HG03060 (cell line): ENCODE measurements at regions not wholly inside any gene's neighbourhood (a gene's known extent, or its start where the extent isn't known, plus 50 kb on each side); places are given as distances from the start of the nearest gene placed in this dataset.
"Not testable (repeated sequence)": the region's sequence is repeated elsewhere in the genome, so short reads cannot be mapped to it uniquely, and the experiment has no call there.

ENCODE experiments used
- ATAC-seq: cut with Tn5 transposase; IDR thresholded peaks from one replicate; pipeline ENCODE4 v1.9.1; 2021; ENCODE audit warnings: low read depth, moderate number of reproducible peaks; ENCODE audit not compliant: unreplicated experiment

DNA sequence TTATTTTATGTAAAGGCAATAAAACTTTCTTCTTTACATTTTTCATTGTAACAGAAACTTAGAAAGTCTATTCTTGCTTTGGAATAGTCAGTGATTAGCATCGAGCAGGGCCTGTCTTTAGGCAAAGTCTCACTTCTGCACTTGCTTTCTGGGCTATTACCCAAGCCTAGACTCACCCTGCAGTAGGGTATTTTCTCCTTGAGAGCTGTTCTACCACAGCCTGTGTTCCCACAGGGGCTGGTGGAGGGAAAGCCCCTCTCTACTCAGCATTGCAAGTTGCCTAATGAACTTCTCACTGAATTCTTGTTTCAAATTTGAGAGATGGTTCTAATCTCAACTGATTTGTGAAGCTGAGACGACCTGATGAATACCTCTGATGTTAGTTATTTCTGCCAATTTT lies 111.7 kb upstream of the KLHL14 start:
- peak; percentile 68 for ATAC-seq

GRCh38 chr18:32881009-32881408 lies 108.2 kb upstream of the KLHL14 start:
- no peak for ATAC-seq

DNA sequence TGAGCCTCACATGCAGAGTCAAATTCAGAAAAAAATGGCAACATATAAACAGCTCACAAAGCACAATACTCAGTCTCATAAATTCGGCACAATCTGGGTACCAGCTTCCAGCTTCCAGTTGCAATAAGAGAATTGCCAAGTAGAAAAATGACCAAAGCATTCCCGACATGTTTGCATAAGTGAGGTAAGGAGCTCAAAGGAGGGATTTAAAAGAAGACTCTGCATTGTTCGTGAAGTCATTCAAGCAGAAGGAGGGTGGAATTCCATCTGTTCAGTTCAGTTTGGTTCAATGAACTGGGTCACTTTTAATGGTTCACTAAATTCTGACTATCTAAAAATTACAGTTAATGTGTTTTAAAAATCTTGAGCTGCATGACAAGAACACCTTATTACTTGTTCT lies 106.7 kb upstream of the KLHL14 start:
- no peak for ATAC-seq

DNA sequence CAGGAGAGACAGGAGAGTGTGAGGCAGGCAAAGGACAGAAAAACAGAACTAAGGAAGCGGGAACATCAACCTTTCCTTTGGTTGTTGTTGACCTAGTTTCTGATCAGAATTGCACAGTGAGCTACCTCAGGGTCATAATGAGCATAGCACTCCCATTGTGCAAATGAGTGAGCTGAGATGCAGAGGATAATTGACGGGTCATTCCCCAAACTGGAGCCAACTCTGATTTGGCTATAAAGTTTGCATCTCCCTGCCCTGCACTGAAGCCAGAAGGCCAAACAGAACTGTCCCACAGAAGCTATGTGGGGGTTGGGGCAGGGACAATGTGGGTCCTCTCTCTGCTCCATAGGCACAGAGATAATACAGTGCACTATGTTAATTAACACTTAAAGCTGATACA lies 105.6 kb upstream of the KLHL14 start:
- no peak for ATAC-seq

- no peak for ATAC-seq
Measured at GRCh38 chr18:32877371-32877770, 104.5 kb upstream of the KLHL14 start.

- no peak for ATAC-seq
Measured at GRCh38 chr18:32875625-32876024, 102.8 kb upstream of the KLHL14 start.

GRCh38 chr18:32871786-32872185 lies 99.0 kb upstream of the KLHL14 start:
- no peak for ATAC-seq

- ATAC-seq: no peak
Measured at GRCh38 chr18:32870611-32871010, 97.8 kb upstream of the KLHL14 start.

- ATAC-seq: no peak
Measured at GRCh38 chr18:32868406-32868805, 95.6 kb upstream of the KLHL14 start.

GRCh38 chr18:32867936-32868335 lies 95.1 kb upstream of the KLHL14 start:
- no peak for ATAC-seq

DNA sequence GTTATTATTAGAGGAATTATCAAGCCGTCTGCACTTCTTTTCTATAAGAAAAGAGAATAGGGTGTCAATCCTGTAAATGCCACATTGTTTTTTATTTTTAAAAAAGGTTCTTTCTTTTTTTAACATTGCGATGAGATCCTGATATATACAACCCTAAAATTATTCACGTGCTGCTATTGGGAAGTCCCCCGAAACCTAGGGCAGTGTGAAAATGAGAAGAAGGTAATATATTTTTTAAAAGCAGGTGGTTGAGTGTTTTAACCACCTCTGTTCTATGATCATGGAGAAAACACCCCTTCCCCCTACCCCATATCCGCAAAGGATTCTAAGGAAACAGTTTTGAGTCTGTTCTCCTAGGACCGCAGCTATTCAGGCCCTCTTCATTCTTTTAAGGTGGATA lies 94.5 kb upstream of the KLHL14 start:
- no peak for ATAC-seq

DNA sequence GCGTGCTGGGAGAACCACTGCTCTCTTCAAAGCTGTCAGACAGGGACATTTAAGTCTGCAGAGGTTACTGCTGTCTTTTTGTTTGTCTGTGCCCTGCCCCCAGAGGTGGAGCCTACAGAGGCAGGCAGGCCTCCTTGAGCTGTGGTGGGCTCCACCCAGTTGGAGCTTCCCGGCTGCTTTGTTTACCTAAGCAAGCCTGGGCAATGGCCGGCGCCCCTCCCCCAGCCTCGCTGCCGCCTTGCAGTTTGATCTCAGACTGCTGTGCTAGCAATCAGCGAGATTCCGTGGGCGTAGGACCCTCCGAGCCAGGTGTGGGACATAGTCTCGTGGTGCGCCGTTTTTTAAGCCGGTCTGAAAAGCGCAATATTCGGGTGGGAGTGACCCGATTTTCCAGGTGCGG lies 89.2 kb upstream of the KLHL14 start:
- not testable (repeated sequence) for ATAC-seq

DNA sequence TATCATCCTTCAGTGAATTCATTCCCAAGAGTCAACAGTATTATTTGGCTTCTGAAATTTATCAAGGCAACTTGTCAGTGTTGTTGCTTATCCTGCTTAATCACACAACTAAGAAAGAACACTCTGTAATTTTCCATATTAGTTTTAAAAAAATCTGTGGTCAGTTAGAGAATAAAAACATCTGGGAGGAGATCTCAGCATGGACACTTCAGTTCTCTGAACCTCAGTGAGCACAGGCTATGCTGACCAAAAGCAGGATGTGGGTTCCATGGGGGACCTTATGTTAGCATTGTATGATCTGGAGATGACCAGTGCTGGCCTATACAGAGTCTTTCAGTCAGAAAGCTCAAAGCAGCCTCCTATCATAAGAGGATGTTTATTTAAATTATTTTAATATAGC lies 79.1 kb upstream of the KLHL14 start:
- ATAC-seq: no peak

DNA sequence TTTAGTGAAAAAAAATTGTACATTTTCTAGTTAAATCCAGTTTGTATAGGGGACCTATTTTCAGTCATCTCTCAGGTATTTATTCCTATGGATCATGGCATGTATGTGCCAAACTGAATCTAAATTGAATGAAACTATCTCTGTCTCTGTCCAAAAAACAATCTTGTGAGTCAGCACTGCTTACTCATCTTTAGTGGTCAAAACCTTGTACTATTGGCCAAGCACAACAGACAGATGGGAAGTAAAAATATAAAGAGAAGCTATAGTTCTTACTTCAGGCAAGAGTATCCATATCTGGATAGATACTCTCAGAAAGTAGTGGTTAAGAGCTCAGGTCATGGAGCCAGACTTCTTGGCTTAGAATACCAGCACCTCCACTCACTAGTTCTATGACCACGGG lies 76.0 kb upstream of the KLHL14 start:
- no peak for ATAC-seq

DNA sequence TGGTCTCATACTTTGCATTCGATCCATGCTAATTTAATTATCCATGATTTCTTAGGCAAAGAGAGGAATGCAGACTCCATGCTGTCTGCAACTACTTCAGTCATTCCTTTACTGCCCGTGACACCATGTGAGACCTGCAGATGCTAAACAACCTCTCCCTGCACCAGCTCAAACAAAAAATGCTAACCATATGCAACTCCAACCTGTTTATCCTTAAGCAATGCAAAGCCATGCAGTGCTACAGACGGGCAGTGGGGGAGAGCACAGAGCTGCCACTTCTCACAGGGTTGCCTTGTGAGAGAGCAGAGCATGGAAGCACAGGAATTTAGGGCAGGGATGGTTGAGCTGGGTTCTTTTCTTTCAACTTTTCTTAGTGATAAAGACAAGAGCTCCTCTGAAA lies 74.9 kb upstream of the KLHL14 start:
- ATAC-seq: no peak

GRCh38 chr18:32846896-32847295 lies 74.1 kb upstream of the KLHL14 start:
- ATAC-seq: no peak

- ATAC-seq: no peak
Measured at GRCh38 chr18:32840962-32841361, 68.1 kb upstream of the KLHL14 start.

- ATAC-seq: no peak
Measured at GRCh38 chr18:32835951-32836350, 63.1 kb upstream of the KLHL14 start.

- no peak for ATAC-seq
Measured at GRCh38 chr18:32831781-32832180, 59.0 kb upstream of the KLHL14 start.

GRCh38 chr18:32823226-32823625 lies 50.4 kb upstream of the KLHL14 start:
- ATAC-seq: no peak
